ENCODE measurements at regions not wholly inside any gene's neighbourhood (a gene's known extent, or its start where the extent isn't known, plus 50 kb on each side); places are given as distances from the start of the nearest gene placed in this dataset.

DNA sequence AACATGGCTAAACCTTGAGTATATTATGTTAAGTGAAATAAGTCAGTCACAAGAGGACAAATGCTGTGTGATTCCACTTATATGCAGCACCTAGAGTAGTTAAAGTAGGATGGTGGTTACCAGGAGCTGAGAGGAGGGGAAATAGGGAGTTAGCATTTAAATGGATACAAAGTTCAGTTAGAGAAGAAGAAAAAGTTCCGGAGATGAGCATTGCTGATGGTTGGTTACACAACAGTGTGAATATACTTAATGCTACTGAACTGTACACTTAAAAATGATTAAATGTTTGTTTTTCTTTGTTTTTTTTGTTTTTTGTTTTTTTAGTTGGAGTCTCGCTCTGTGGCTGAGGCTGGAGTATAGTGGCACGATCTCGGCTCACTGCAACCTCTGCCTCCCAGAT lies 67.7 kb upstream of the OSTN start:
- TF ChIP-seq CTCF (IDR thresholded peaks at IDR 0.05) (no peak), EZH2 (IDR thresholded peaks at IDR 0.05) (no peak), EZH2phosphoT487 (IDR thresholded peaks at IDR 0.05) (no peak)

Data from neural progenitor cell (in vitro differentiated cells).